Kidney epithelial cell (primary cell): ENCODE measurements at regions not wholly inside any gene's neighbourhood (a gene's known extent, or its start where the extent isn't known, plus 50 kb on each side); places are given as distances from the start of the nearest gene placed in this dataset.

Experiments
- DNase-seq: peaks from one replicate; pipeline ENCODE4 v3.0.0-alpha.2; 2010; ENCODE audit warnings: low read depth
- H3K27me3 ChIP-seq: 2 replicates; pipeline ENCODE4 v1.6.0; 2011; ENCODE audit warnings: low read length; ENCODE audit not compliant: control insufficient read depth, insufficient read depth
- H3K36me3 ChIP-seq: 2 replicates; pipeline ENCODE4 v1.5.1; 2011; ENCODE audit warnings: low read length; ENCODE audit not compliant: control insufficient read depth, insufficient read depth
- H3K4me3 ChIP-seq: 2 replicates; pipeline ENCODE4 v1.5.1; 2011; ENCODE audit warnings: low read depth, mild to moderate bottlenecking, control low read depth, low read length
- CTCF ChIP-seq: IDR thresholded peaks from 2 replicates; pipeline ENCODE4 v1.5.1; 2011; ENCODE audit warnings: mild to moderate bottlenecking, moderate library complexity, low read length, control low read depth, inconsistent platforms; ENCODE audit not compliant: insufficient read depth, poor library complexity, severe bottlenecking

- Histone ChIP-seq H3K4me3 (no peak overlapping the region), H3K36me3 (no peaks in the 10 kb centered on the region), H3K27me3 (no peaks in the 10 kb centered on the region)
- DNase-seq = no peak
- no peak for TF ChIP-seq CTCF
Observed at GRCh38 chr18:73144030-73144429, 276.2 kb upstream of the NETO1 start.

- Histone ChIP-seq H3K27me3 (no peaks in the 10 kb centered on the region), H3K4me3 (no peak overlapping the region), H3K36me3 (no peaks in the 10 kb centered on the region)
- TF ChIP-seq CTCF = peak; percentile 57
- DNase-seq = peak; percentile 4
Observed at GRCh38 chr18:73136134-73136533, 268.3 kb upstream of the NETO1 start.

- H3K4me3 ChIP-seq = no peak overlapping the region
- H3K27me3 ChIP-seq = no peaks in the 10 kb centered on the region
- no peak for TF ChIP-seq CTCF
- peak; percentile 4 for DNase-seq
- H3K36me3 ChIP-seq = no peaks in the 10 kb centered on the region
Observed at GRCh38 chr18:73124175-73124574, 256.4 kb upstream of the NETO1 start.

- Histone ChIP-seq H3K4me3 (no peak overlapping the region), H3K36me3 (no peaks in the 10 kb centered on the region), H3K27me3 (no peaks in the 10 kb centered on the region)
- TF ChIP-seq CTCF = no peak
- no peak for DNase-seq
Observed at GRCh38 chr18:73121207-73121606, 253.4 kb upstream of the NETO1 start.

- Histone ChIP-seq H3K27me3 (no peaks in the 10 kb centered on the region), H3K36me3 (no peaks in the 10 kb centered on the region), H3K4me3 (no peak overlapping the region)
- DNase-seq = no peak
- no peak for TF ChIP-seq CTCF
Observed at GRCh38 chr18:73120626-73121025, 252.8 kb upstream of the NETO1 start.

- no peak for DNase-seq
- Histone ChIP-seq H3K27me3 (no peaks in the 10 kb centered on the region), H3K36me3 (no peaks in the 10 kb centered on the region), H3K4me3 (no peak overlapping the region)
- no peak for TF ChIP-seq CTCF
Observed at GRCh38 chr18:73119574-73119973, 251.8 kb upstream of the NETO1 start.
